ENCODE measurements at regions not wholly inside any gene's neighbourhood (a gene's known extent, or its start where the extent isn't known, plus 50 kb on each side); places are given as distances from the start of the nearest gene placed in this dataset.

DNA sequence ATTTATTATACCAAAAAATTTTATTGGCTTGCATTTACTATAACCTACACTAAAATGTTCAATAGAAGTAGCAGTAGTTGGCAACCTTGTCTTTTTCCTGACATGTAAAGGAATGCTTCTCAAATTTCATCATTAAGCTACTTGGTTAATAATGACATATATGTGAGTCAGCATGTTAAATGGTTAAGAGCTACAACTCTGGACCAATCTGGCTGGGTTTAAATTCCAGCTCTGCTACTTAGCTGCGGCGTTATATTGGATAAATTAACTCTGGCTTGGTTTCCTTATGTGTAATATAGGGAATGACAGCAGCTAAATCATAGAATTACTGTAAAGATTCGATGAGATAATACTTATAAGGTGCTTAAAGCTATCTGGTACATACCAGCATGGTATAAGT is 53.7 kb upstream of the OTOGL start:
- Histone ChIP-seq H3K27ac (no peak overlapping the region), H3K4me3 (no peak overlapping the region), H3K27me3 (no peaks in the 10 kb centered on the region), H3K9me3 (no peaks in the 10 kb centered on the region), H3K4me1 (no peaks in the 10 kb centered on the region), H3K36me3 (no peaks in the 10 kb centered on the region)
- no peak for TF ChIP-seq POLR2A (IDR thresholded peaks at IDR 0.05)
- no peak for TF ChIP-seq EP300 (IDR thresholded peaks at IDR 0.05)
- TF ChIP-seq POLR2AphosphoS5 (IDR thresholded peaks at IDR 0.05), result no peak
- TF ChIP-seq, protein P1, sequence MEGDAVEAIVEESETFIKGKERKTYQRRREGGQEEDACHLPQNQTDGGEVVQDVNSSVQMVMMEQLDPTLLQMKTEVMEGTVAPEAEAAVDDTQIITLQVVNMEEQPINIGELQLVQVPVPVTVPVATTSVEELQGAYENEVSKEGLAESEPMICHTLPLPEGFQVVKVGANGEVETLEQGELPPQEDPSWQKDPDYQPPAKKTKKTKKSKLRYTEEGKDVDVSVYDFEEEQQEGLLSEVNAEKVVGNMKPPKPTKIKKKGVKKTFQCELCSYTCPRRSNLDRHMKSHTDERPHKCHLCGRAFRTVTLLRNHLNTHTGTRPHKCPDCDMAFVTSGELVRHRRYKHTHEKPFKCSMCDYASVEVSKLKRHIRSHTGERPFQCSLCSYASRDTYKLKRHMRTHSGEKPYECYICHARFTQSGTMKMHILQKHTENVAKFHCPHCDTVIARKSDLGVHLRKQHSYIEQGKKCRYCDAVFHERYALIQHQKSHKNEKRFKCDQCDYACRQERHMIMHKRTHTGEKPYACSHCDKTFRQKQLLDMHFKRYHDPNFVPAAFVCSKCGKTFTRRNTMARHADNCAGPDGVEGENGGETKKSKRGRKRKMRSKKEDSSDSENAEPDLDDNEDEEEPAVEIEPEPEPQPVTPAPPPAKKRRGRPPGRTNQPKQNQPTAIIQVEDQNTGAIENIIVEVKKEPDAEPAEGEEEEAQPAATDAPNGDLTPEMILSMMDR (IDR thresholded peaks at IDR 0.05), result no peak
- DNase-seq (ENCODE audit: low spot score in 2 of 2), result no peak
- 56% methylated on average over 3 of the region's 3 CpGs for WGBS

DNA sequence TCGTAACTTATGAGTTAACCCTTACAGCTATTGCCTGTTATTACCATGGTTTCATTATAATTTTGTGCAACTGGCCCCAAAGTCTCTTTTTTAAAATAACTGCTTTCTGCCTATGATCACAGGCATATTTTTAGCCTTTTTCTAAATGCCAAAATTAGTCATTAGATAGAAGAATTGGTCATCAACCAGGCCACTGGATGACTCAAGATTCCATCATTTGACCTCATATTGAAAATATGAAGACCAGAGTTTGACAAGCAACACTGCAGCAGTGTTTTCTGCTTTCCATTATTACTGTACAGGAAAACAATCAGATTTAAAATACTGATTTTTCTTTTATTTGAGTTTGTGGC is 54.7 kb upstream of the OTOGL start:
- TF ChIP-seq, protein P1 (IDR thresholded peaks at IDR 0.05), result no peak
- no peak for TF ChIP-seq POLR2A (IDR thresholded peaks at IDR 0.05)
- no peak for TF ChIP-seq EP300 (IDR thresholded peaks at IDR 0.05)
- TF ChIP-seq POLR2AphosphoS5 (IDR thresholded peaks at IDR 0.05), result no peak
- DNase-seq (ENCODE audit: low spot score in 2 of 2), result no peak
- Histone ChIP-seq H3K4me3 (no peak overlapping the region), H3K4me1 (no peaks in the 10 kb centered on the region), H3K9me3 (no peaks in the 10 kb centered on the region), H3K27me3 (no peaks in the 10 kb centered on the region), H3K36me3 (no peaks in the 10 kb centered on the region), H3K27ac (no peak overlapping the region)
- WGBS, result 85% methylated on average over 1 of the region's 1 CpG

DNA sequence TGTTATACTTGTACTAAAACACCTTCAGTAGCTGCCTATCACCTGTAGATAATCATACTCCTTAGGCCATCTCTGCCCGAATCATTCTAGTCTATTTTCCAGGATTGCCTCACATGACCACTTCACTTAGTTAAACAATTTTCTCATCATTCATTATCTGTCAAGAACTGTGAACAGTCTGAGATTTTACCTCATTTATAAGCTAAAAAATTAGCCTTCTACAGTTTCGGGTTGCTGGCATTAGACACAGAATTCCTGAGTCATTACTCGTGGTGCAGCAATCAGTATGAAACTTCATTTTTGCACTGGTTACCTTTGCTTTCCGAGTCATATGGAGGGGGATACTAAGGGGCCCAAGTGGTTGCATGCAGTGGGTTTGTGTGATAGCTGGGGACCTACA is 57.6 kb upstream of the OTOGL start:
- 52% methylated on average over 4 of the region's 4 CpGs for WGBS

DNA sequence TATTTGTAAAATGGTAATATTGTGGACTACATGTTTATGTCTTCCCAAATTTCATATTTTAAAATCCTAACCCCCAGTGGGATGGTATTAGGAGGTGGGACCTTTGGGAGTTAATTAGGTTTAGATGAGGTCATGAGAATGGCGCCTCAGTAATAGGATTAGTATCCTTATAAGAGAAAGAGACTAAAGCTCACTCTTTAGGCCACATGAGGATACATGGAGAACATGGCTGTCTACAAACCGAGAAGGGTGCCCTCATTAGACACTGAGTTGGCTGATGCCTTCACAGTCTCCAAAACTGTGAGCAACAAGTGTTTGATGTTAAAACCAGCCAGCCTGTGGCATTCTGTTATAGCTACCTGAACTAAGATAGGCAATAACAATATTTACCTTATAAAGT is 58.3 kb upstream of the OTOGL start:
- Histone ChIP-seq H3K4me3 (no peak overlapping the region), H3K27me3 (no peaks in the 10 kb centered on the region), H3K27ac (no peak overlapping the region), H3K9me3 (no peaks in the 10 kb centered on the region), H3K4me1 (no peaks in the 10 kb centered on the region), H3K36me3 (no peaks in the 10 kb centered on the region)
- DNase-seq (ENCODE audit: low spot score in 2 of 2), result no peak
- 95% methylated on average over 2 of the region's 2 CpGs for WGBS
- no peak for TF ChIP-seq POLR2AphosphoS5 (IDR thresholded peaks at IDR 0.05)
- TF ChIP-seq EP300 (IDR thresholded peaks at IDR 0.05), result no peak
- TF ChIP-seq, protein P1 (IDR thresholded peaks at IDR 0.05), result no peak
- no peak for TF ChIP-seq POLR2A (IDR thresholded peaks at IDR 0.05)

More for the DNA sequence above, 57.6 kb upstream of the OTOGL start:
- H3K4me3 ChIP-seq, result no peak overlapping the region
- TF ChIP-seq EP300 (IDR thresholded peaks at IDR 0.05) (no peak), POLR2AphosphoS5 (IDR thresholded peaks at IDR 0.05) (no peak), POLR2A (IDR thresholded peaks at IDR 0.05) (no peak)
- TF ChIP-seq, protein P1 (IDR thresholded peaks at IDR 0.05), result no peak
- no peaks in the 10 kb centered on the region for H3K27me3 ChIP-seq
- no peaks in the 10 kb centered on the region for H3K4me1 ChIP-seq
- no peaks in the 10 kb centered on the region for H3K36me3 ChIP-seq
- H3K9me3 ChIP-seq, result no peaks in the 10 kb centered on the region
- H3K27ac ChIP-seq, result no peak overlapping the region
- DNase-seq (ENCODE audit: low spot score in 2 of 2), result no peak

DNA sequence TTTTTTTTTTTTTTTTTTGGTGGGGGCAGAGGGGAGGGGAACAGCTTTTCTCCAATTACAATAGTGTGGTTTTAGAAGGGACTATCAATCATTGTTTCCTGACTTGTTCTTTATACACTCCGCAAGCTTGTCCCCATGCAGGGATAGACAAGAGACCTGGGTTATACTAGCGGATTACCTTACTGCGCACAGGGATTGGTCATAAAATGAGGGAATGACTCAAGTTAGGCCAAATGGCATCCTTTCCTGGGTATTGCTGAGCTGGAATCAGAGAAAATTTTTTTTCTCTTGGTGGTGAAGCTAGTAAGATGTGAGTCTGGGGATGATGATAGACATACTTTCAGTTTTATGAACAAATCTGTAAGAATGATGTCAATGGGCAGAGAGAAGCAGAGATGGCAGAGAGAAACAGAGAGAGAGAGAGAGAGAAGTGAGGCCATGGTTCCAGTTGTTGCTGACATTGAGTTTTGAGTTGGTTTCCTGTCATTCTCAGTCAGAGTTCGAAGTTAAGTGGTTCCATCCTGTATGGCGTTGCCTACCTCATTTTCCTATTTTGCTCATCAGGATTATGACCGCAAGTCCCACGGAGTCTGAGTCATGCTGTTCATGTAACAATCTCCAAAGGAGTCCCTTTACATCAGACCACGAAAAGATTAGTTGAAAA is 59.1 kb upstream of the OTOGL start:
- TF ChIP-seq EP300 (IDR thresholded peaks at IDR 0.05), result no peak
- TF ChIP-seq, protein P1 (IDR thresholded peaks at IDR 0.05), result no peak
- no peak for TF ChIP-seq POLR2AphosphoS5 (IDR thresholded peaks at IDR 0.05)
- no peak for TF ChIP-seq POLR2A (IDR thresholded peaks at IDR 0.05)
- Histone ChIP-seq H3K4me3 (no peak overlapping the region), H3K27ac (no peak overlapping the region), H3K27me3 (no peaks in the 10 kb centered on the region), H3K9me3 (no peaks in the 10 kb centered on the region), H3K36me3 (no peaks in the 10 kb centered on the region), H3K4me1 (no peaks in the 10 kb centered on the region)
- 82% methylated on average over 8 of the region's 8 CpGs for WGBS
- DNase-seq (ENCODE audit: low spot score in 2 of 2), result no peak
